ENCODE measurements at regions not wholly inside any gene's neighbourhood (a gene's known extent, or its start where the extent isn't known, plus 50 kb on each side); places are given as distances from the start of the nearest gene placed in this dataset.

- TF ChIP-seq, protein P1, sequence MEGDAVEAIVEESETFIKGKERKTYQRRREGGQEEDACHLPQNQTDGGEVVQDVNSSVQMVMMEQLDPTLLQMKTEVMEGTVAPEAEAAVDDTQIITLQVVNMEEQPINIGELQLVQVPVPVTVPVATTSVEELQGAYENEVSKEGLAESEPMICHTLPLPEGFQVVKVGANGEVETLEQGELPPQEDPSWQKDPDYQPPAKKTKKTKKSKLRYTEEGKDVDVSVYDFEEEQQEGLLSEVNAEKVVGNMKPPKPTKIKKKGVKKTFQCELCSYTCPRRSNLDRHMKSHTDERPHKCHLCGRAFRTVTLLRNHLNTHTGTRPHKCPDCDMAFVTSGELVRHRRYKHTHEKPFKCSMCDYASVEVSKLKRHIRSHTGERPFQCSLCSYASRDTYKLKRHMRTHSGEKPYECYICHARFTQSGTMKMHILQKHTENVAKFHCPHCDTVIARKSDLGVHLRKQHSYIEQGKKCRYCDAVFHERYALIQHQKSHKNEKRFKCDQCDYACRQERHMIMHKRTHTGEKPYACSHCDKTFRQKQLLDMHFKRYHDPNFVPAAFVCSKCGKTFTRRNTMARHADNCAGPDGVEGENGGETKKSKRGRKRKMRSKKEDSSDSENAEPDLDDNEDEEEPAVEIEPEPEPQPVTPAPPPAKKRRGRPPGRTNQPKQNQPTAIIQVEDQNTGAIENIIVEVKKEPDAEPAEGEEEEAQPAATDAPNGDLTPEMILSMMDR (IDR thresholded peaks at IDR 0.05; ENCODE audit: insufficient read depth, low read depth, low read length), result no peak
- no peak for TF ChIP-seq EZH2 (IDR thresholded peaks at IDR 0.05; ENCODE audit: insufficient read depth, low read length)
Observed at GRCh38 chr2:118650327-118650726, 197.1 kb downstream of the EN1 start.
